ENCODE measurements at regions not wholly inside any gene's neighbourhood (a gene's known extent, or its start where the extent isn't known, plus 50 kb on each side); places are given as distances from the start of the nearest gene placed in this dataset.

- TF ChIP-seq ZNF138 (CRISPR knock-in tag; conservative IDR thresholded peaks at IDR 0.05) (no peak), FOXP1 (CRISPR knock-in tag; IDR thresholded peaks at IDR 0.05; ENCODE audit: borderline replicate concordance) (no peak), TEAD1 (CRISPR knock-in tag; IDR thresholded peaks at IDR 0.05) (no peak), ZNF317 (CRISPR knock-in tag; IDR thresholded peaks at IDR 0.05; ENCODE audit: borderline replicate concordance, low read depth) (no peak), GRHL2 (CRISPR knock-in tag; IDR thresholded peaks at IDR 0.05; ENCODE audit: insufficient replicate concordance, severe bottlenecking) (no peak), ZNF263 (CRISPR knock-in tag; IDR thresholded peaks at IDR 0.05; ENCODE audit: low read depth) (no peak), ZNF532 (CRISPR knock-in tag; IDR thresholded peaks at IDR 0.05; ENCODE audit: borderline replicate concordance) (no peak)
- TF ChIP-seq, protein P1, sequence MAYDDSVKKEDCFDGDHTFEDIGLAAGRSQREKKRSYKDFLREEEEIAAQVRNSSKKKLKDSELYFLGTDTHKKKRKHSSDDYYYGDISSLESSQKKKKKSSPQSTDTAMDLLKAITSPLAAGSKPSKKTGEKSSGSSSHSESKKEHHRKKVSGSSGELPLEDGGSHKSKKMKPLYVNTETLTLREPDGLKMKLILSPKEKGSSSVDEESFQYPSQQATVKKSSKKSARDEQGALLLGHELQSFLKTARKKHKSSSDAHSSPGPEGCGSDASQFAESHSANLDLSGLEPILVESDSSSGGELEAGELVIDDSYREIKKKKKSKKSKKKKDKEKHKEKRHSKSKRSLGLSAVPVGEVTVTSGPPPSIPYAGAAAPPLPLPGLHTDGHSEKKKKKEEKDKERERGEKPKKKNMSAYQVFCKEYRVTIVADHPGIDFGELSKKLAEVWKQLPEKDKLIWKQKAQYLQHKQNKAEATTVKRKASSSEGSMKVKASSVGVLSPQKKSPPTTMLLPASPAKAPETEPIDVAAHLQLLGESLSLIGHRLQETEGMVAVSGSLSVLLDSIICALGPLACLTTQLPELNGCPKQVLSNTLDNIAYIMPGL (CRISPR knock-in tag; IDR thresholded peaks at IDR 0.05), result no peak
- TF ChIP-seq, protein P2, sequence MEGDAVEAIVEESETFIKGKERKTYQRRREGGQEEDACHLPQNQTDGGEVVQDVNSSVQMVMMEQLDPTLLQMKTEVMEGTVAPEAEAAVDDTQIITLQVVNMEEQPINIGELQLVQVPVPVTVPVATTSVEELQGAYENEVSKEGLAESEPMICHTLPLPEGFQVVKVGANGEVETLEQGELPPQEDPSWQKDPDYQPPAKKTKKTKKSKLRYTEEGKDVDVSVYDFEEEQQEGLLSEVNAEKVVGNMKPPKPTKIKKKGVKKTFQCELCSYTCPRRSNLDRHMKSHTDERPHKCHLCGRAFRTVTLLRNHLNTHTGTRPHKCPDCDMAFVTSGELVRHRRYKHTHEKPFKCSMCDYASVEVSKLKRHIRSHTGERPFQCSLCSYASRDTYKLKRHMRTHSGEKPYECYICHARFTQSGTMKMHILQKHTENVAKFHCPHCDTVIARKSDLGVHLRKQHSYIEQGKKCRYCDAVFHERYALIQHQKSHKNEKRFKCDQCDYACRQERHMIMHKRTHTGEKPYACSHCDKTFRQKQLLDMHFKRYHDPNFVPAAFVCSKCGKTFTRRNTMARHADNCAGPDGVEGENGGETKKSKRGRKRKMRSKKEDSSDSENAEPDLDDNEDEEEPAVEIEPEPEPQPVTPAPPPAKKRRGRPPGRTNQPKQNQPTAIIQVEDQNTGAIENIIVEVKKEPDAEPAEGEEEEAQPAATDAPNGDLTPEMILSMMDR (IDR thresholded peaks at IDR 0.05), result no peak
- TF ChIP-seq, protein P3, sequence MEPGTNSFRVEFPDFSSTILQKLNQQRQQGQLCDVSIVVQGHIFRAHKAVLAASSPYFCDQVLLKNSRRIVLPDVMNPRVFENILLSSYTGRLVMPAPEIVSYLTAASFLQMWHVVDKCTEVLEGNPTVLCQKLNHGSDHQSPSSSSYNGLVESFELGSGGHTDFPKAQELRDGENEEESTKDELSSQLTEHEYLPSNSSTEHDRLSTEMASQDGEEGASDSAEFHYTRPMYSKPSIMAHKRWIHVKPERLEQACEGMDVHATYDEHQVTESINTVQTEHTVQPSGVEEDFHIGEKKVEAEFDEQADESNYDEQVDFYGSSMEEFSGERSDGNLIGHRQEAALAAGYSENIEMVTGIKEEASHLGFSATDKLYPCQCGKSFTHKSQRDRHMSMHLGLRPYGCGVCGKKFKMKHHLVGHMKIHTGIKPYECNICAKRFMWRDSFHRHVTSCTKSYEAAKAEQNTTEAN (CRISPR knock-in tag; IDR thresholded peaks at IDR 0.05), result no peak
- TF ChIP-seq, protein P4, sequence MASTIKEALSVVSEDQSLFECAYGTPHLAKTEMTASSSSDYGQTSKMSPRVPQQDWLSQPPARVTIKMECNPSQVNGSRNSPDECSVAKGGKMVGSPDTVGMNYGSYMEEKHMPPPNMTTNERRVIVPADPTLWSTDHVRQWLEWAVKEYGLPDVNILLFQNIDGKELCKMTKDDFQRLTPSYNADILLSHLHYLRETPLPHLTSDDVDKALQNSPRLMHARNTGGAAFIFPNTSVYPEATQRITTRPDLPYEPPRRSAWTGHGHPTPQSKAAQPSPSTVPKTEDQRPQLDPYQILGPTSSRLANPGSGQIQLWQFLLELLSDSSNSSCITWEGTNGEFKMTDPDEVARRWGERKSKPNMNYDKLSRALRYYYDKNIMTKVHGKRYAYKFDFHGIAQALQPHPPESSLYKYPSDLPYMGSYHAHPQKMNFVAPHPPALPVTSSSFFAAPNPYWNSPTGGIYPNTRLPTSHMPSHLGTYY (CRISPR knock-in tag; IDR thresholded peaks at IDR 0.05), result no peak
Observed at GRCh38 chr11:95444309-95445241, 213.6 kb upstream of the SESN3 start.

Measured in WTC11 (cell line).